CD4-positive, CD25-positive, alpha-beta regulatory T cell (primary cell): ENCODE measurements at regions not wholly inside any gene's neighbourhood (a gene's known extent, or its start where the extent isn't known, plus 50 kb on each side); places are given as distances from the start of the nearest gene placed in this dataset.

Experiments used
- ATAC-seq, 2 donors: fragments of 150-1000 bp; cut with Tn5 transposase; one replicate each; pipeline ENCODE4 v1.10.0; 2021; ENCODE audit warnings: low read depth in 2 of 2, moderate number of reproducible peaks in 2 of 2, moderate library complexity in 1 of 2
- DNase-seq, 3 donors: peaks; one replicate each; pipeline versions ENCODE4 v3.0.0 to v3.0.0-alpha.2; 2012 to 2022; ENCODE audit warnings: mixed read lengths in 1 of 3
- H3K27ac ChIP-seq: one replicate; pipeline ENCODE4 v1.7.0; 2013; ENCODE audit warnings: mild to moderate bottlenecking, low read length; ENCODE audit not compliant: insufficient read depth, poor library complexity, severe bottlenecking
- H3K27me3 ChIP-seq: one replicate; pipeline ENCODE4 v1.7.0; 2013; ENCODE audit warnings: low read length; ENCODE audit not compliant: control insufficient read depth, insufficient read depth
- H3K36me3 ChIP-seq: one replicate; pipeline ENCODE4 v1.7.0; 2013; ENCODE audit warnings: mild to moderate bottlenecking, low read length, moderate library complexity; ENCODE audit not compliant: control insufficient read depth, insufficient read depth
- H3K4me1 ChIP-seq: 2 replicates; pipeline ENCODE4 v1.7.0; 2013; ENCODE audit warnings: mild to moderate bottlenecking, low read length; ENCODE audit not compliant: insufficient read depth, control insufficient read depth, poor library complexity, severe bottlenecking
- H3K4me3 ChIP-seq: one replicate; pipeline ENCODE4 v1.7.0; 2013; ENCODE audit warnings: low read depth, mild to moderate bottlenecking, low read length, moderate library complexity
- H3K9me3 ChIP-seq, 2 experiments: 1 replicate in 1 of 2; 2 replicates in 1 of 2; pipeline ENCODE4 v1.7.0; 2013; ENCODE audit warnings: low read length in 2 of 2, mild to moderate bottlenecking in 1 of 2, moderate library complexity in 1 of 2; ENCODE audit not compliant: control insufficient read depth in 2 of 2
- H3K27ac Mint-ChIP-seq, 3 donors: one replicate each; pipeline ENCODE4 v1.8.0; 2020 to 2022; ENCODE audit warnings: mild to moderate bottlenecking in 3 of 3, mixed read lengths in 3 of 3, moderate library complexity in 2 of 3
- H3K27me3 Mint-ChIP-seq: one replicate; pipeline ENCODE4 v1.8.0; 2022; ENCODE audit warnings: mild to moderate bottlenecking, mixed read lengths
- H3K36me3 Mint-ChIP-seq: one replicate; pipeline ENCODE4 v1.8.0; 2020; ENCODE audit warnings: mixed read lengths
- H3K4me1 Mint-ChIP-seq, 4 donors: one replicate each; pipeline ENCODE4 v1.8.0; 2020 to 2022; ENCODE audit warnings: mixed read lengths in 4 of 4, mild to moderate bottlenecking in 1 of 4
- H3K4me3 Mint-ChIP-seq, 4 donors: one replicate each; pipeline ENCODE4 v1.8.0; 2020 to 2022; ENCODE audit warnings: mild to moderate bottlenecking in 4 of 4, mixed read lengths in 4 of 4, moderate library complexity in 3 of 4
- H3K9me3 Mint-ChIP-seq, 7 donors: one replicate each; pipeline ENCODE4 v1.8.0; 2020 to 2022; ENCODE audit warnings: mixed read lengths in 7 of 7, mild to moderate bottlenecking in 3 of 7, moderate library complexity in 2 of 7

- no peak overlapping the region for H3K27ac Mint-ChIP-seq
These were observed 301.1 kb upstream of the TANK start for GRCh38 chr2:160859096-160859495.

DNA sequence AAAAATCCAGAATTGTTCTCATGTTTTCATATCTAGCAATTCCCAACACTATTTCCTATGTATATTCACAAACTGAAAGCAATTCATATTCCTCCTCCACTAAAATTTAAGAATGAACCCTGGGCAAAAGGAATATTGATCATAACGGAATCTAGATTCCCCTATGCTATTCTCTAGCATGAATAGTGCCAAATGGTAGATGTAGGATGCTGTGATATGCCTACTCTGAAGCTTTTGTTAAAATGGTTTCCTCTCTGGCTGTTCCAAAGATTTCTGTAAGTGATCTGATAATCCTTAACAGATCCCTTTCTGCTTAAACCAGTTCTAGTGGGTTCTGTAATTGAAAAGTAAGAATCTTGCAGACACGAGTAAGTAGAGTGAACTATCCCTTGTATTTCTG lies 298.0 kb upstream of the TANK start:
- no peaks in the 10 kb centered on the region for H3K36me3 Mint-ChIP-seq
- DNase-seq = no peak
- peaks cover 0 to 6% (median 1%) of the 10 kb centered on the region in 7 donors for H3K9me3 Mint-ChIP-seq
- Histone ChIP-seq H3K36me3 (no peaks in the 10 kb centered on the region), H3K4me1 (no peaks in the 10 kb centered on the region), H3K27me3 (no peaks in the 10 kb centered on the region), H3K27ac (no peak overlapping the region), H3K4me3 (no peak overlapping the region), H3K9me3 (no peaks in the 10 kb centered on the region)
- no peak for ATAC-seq
- no peak overlapping the region for H3K27ac Mint-ChIP-seq
- H3K4me3 Mint-ChIP-seq = no peak overlapping the region
- H3K4me1 Mint-ChIP-seq = no peaks in the 10 kb centered on the region
- H3K27me3 Mint-ChIP-seq = peaks cover 5% of the 10 kb centered on the region

More at GRCh38 chr2:160859096-160859495, 301.1 kb upstream of the TANK start:
- Mint-ChIP-seq H3K36me3 (no peaks in the 10 kb centered on the region), H3K9me3 (peaks cover 0 to 6% (median 1%) of the 10 kb centered on the region in 7 donors), H3K4me1 (no peaks in the 10 kb centered on the region), H3K27me3 (peaks cover 5% of the 10 kb centered on the region), H3K4me3 (no peak overlapping the region)
- Histone ChIP-seq H3K4me1 (no peaks in the 10 kb centered on the region), H3K9me3 (no peaks in the 10 kb centered on the region), H3K27me3 (no peaks in the 10 kb centered on the region), H3K27ac (no peak overlapping the region), H3K36me3 (no peaks in the 10 kb centered on the region), H3K4me3 (no peak overlapping the region)
- DNase-seq (no peak), ATAC-seq (no peak)

DNA sequence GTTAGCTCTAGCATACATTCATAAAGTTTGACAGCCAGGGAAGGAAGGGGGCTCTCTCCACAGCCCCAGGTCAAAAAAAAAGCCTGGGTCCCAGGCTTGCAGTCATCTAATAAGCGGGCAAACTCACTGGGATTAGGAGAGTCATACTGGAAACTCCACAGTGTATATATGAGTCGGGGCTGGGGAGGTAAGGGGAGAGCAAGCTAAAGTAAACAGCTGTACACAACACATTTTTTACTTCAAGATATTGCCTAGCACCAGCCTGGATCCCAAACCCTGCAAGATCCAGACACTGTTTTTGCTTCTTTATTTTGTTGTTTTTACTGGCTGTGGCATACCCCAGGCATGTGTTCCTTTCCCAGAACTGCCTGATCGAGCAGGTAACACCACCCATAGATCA lies 291.3 kb upstream of the TANK start:
- H3K27ac ChIP-seq = no peak overlapping the region
- H3K9me3 Mint-ChIP-seq = no peaks in the 10 kb centered on the region
- no peak overlapping the region for H3K4me3 Mint-ChIP-seq
- no peaks in the 10 kb centered on the region for H3K36me3 Mint-ChIP-seq
- H3K4me1 Mint-ChIP-seq = no peaks in the 10 kb centered on the region
- no peaks in the 10 kb centered on the region for H3K4me1 ChIP-seq
- H3K27me3 Mint-ChIP-seq = peaks cover 5% of the 10 kb centered on the region
- no peak overlapping the region for H3K4me3 ChIP-seq
- no peak overlapping the region for H3K27ac Mint-ChIP-seq
- ATAC-seq (no peak), DNase-seq (no peak)
- no peaks in the 10 kb centered on the region for H3K9me3 ChIP-seq
- no peaks in the 10 kb centered on the region for H3K27me3 ChIP-seq
- no peaks in the 10 kb centered on the region for H3K36me3 ChIP-seq

GRCh38 chr2:160869411-160869810 lies 290.8 kb upstream of the TANK start:
- Histone ChIP-seq H3K9me3 (no peaks in the 10 kb centered on the region), H3K4me1 (no peaks in the 10 kb centered on the region), H3K36me3 (no peaks in the 10 kb centered on the region), H3K4me3 (no peak overlapping the region), H3K27ac (no peak overlapping the region), H3K27me3 (no peaks in the 10 kb centered on the region)
- H3K36me3 Mint-ChIP-seq = no peaks in the 10 kb centered on the region
- no peaks in the 10 kb centered on the region for H3K9me3 Mint-ChIP-seq
- DNase-seq (no peak), ATAC-seq (no peak)
- H3K27ac Mint-ChIP-seq = no peak overlapping the region
- H3K27me3 Mint-ChIP-seq = peaks cover 5% of the 10 kb centered on the region
- no peaks in the 10 kb centered on the region for H3K4me1 Mint-ChIP-seq
- H3K4me3 Mint-ChIP-seq = no peak overlapping the region

- ATAC-seq = no peak
- Histone ChIP-seq H3K4me3 (no peak overlapping the region), H3K4me1 (no peaks in the 10 kb centered on the region), H3K9me3 (no peaks in the 10 kb centered on the region), H3K27me3 (no peaks in the 10 kb centered on the region), H3K36me3 (no peaks in the 10 kb centered on the region), H3K27ac (no peak overlapping the region)
- Mint-ChIP-seq H3K27me3 (peaks cover 5% of the 10 kb centered on the region), H3K36me3 (no peaks in the 10 kb centered on the region), H3K9me3 (no peaks in the 10 kb centered on the region), H3K4me1 (no peaks in the 10 kb centered on the region), H3K4me3 (no peak overlapping the region), H3K27ac (no peak overlapping the region)
- no peak for DNase-seq
These were observed 289.3 kb upstream of the TANK start for GRCh38 chr2:160870729-160871465.

DNA sequence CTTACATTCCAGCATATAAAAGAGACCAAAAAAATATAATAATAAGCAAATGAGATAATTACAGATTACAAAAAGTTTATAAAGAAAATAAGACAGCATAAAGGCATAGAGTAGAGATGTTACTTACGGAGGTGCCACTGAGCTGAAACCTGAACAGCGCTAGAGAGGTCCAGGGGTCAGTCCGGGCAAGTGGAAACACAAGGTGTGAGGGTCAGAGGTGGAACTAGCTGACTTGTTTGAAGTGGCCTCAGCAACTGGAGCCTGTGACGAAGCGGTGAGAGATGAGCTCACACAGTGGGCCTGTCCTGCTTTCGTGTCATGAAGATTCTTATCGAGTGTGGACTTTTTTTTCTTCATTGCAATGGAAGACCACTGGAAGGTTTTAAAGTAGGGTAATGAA lies 288.3 kb upstream of the TANK start:
- ATAC-seq = no peak
- H3K4me1 Mint-ChIP-seq = no peaks in the 10 kb centered on the region
- no peak overlapping the region for H3K27ac Mint-ChIP-seq
- Histone ChIP-seq H3K36me3 (no peaks in the 10 kb centered on the region), H3K9me3 (no peaks in the 10 kb centered on the region), H3K4me3 (no peak overlapping the region), H3K27me3 (no peaks in the 10 kb centered on the region), H3K4me1 (no peaks in the 10 kb centered on the region), H3K27ac (no peak overlapping the region)
- H3K27me3 Mint-ChIP-seq = peaks cover 5% of the 10 kb centered on the region
- no peak for DNase-seq
- H3K36me3 Mint-ChIP-seq = no peaks in the 10 kb centered on the region
- no peaks in the 10 kb centered on the region for H3K9me3 Mint-ChIP-seq
- H3K4me3 Mint-ChIP-seq = no peak overlapping the region

- Mint-ChIP-seq H3K27me3 (peaks cover 3% of the 10 kb centered on the region), H3K9me3 (no peaks in the 10 kb centered on the region), H3K27ac (no peak overlapping the region), H3K36me3 (no peaks in the 10 kb centered on the region), H3K4me1 (no peaks in the 10 kb centered on the region), H3K4me3 (no peak overlapping the region)
- no peaks in the 10 kb centered on the region for H3K36me3 ChIP-seq
- no peak overlapping the region for H3K4me3 ChIP-seq
- no peaks in the 10 kb centered on the region for H3K4me1 ChIP-seq
- H3K27ac ChIP-seq = no peak overlapping the region
- DNase-seq (no peak), ATAC-seq (no peak)
- H3K9me3 ChIP-seq = no peaks in the 10 kb centered on the region
- H3K27me3 ChIP-seq = no peaks in the 10 kb centered on the region
These were observed 284.2 kb upstream of the TANK start for GRCh38 chr2:160876029-160876428.

DNA sequence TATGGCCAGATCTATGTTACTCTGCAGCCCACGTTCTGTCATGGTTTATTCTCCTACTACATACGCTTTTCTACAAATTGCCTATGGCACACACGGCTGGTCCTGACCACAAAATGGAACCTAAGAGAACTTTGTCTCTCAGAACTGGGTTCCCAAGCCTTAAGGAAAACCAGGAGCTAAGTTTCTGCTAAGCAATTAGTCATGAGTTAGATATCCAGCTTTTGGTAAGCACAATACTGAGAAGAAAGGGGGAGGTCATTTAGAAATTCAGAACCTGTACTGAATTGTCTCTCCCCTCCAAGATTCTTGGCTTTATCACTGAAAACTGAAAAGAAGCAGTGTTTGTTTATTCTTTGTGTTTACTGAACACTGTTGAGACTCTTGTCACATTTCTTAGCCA lies 283.5 kb upstream of the TANK start:
- H3K27me3 Mint-ChIP-seq = no peaks in the 10 kb centered on the region
- H3K4me1 Mint-ChIP-seq = no peaks in the 10 kb centered on the region
- Histone ChIP-seq H3K9me3 (no peaks in the 10 kb centered on the region), H3K36me3 (no peaks in the 10 kb centered on the region), H3K4me3 (no peak overlapping the region), H3K4me1 (no peaks in the 10 kb centered on the region), H3K27ac (no peak overlapping the region), H3K27me3 (no peaks in the 10 kb centered on the region)
- no peaks in the 10 kb centered on the region for H3K9me3 Mint-ChIP-seq
- no peaks in the 10 kb centered on the region for H3K36me3 Mint-ChIP-seq
- DNase-seq (no peak), ATAC-seq (no peak)
- H3K4me3 Mint-ChIP-seq = no peak overlapping the region
- no peak overlapping the region for H3K27ac Mint-ChIP-seq
